Peyer's patch (tissue), 4 donors: ENCODE measurements at regions not wholly inside any gene's neighbourhood (a gene's known extent, or its start where the extent isn't known, plus 50 kb on each side); places are given as distances from the start of the nearest gene placed in this dataset.

Experiments
- CTCF ChIP-seq, 6 experiments: fragments of 450-650 bp in 4 of 6; fragments of 200-600 bp in 2 of 6; sonication (generic) in 1 of 6; IDR thresholded peaks; one replicate each; pipeline ENCODE4 v1.5.1; 2017 to 2019; ENCODE audit warnings: antibody characterized with exemption in 6 of 6, mild to moderate bottlenecking in 3 of 6, moderate library complexity in 1 of 6
- POLR2A ChIP-seq, 2 donors: fragments of 450-650 bp; IDR thresholded peaks; one replicate each; pipeline ENCODE4 v1.5.1; 2017; ENCODE audit warnings: antibody characterized with exemption in 2 of 2, mild to moderate bottlenecking in 2 of 2, moderate library complexity in 2 of 2

- TF ChIP-seq CTCF (IDR thresholded peaks at IDR 0.05), result no peak
- TF ChIP-seq POLR2A (IDR thresholded peaks at IDR 0.05), result no peak
These were observed 106.8 kb upstream of the BEND6 start for GRCh38 chr6:56848105-56848504.
